Heart right ventricle (tissue), 16 donors: ENCODE measurements at regions not wholly inside any gene's neighbourhood (a gene's known extent, or its start where the extent isn't known, plus 50 kb on each side); places are given as distances from the start of the nearest gene placed in this dataset.

ENCODE experiments used
- ATAC-seq, 8 donors: fragments of 200-7000 bp; cut with Tn5 transposase; one replicate each; pipeline ENCODE4 v1.9.1; 2020; ENCODE audit warnings: mild to moderate bottlenecking in 8 of 8, moderate library complexity in 8 of 8, moderate number of reproducible peaks in 1 of 8
- DNase-seq, 2 donors: peaks; one replicate each; pipeline ENCODE4 v3.0.0-alpha.2; 2020
- H3K27ac ChIP-seq, 10 donors: fragments of 200-600 bp; sonication (generic) in 2 of 10; one replicate each; pipeline versions ENCODE4 v1.5.0 to v1.8.0; 2020 to 2022; ENCODE audit warnings: mild to moderate bottlenecking in 3 of 10
- H3K27me3 ChIP-seq, 7 donors: fragments of 200-600 bp; one replicate each; pipeline ENCODE4 v1.8.0; 2021 to 2022; ENCODE audit warnings: mild to moderate bottlenecking in 2 of 7
- H3K36me3 ChIP-seq, 9 donors: fragments of 200-600 bp; sonication (generic) in 1 of 9; one replicate each; pipeline versions ENCODE4 v1.5.0 to v1.8.0; 2020 to 2022; ENCODE audit warnings: mild to moderate bottlenecking in 2 of 9
- H3K4me1 ChIP-seq, 9 donors: fragments of 200-600 bp; sonication (generic) in 1 of 9; one replicate each; pipeline versions ENCODE4 v1.5.0 to v1.8.0; 2020 to 2022; ENCODE audit warnings: mild to moderate bottlenecking in 4 of 9
- H3K4me3 ChIP-seq, 10 donors: fragments of 200-600 bp; sonication (generic) in 2 of 10; one replicate each; pipeline versions ENCODE4 v1.5.0 to v1.8.0; 2020 to 2022; ENCODE audit warnings: mild to moderate bottlenecking in 7 of 10, moderate library complexity in 2 of 10
- H3K9me3 ChIP-seq, 11 donors: fragments of 200-600 bp in 10 of 11; sonication (generic) in 2 of 11; one replicate each; pipeline versions ENCODE4 v1.5.0 to v1.8.0; 2013 to 2022; ENCODE audit warnings: mild to moderate bottlenecking in 2 of 11, control low read depth in 1 of 11, moderate library complexity in 1 of 11
- WGBS, 2 donors: extraction: QIAGEN DNeasy Blood & Tissue Kit; methylation state at CpG; one replicate each; pipeline ENCODE4 v1.1.7; 2013; ENCODE audit warnings: inconsistent platforms in 1 of 2; 5-methylcytosine and 5-hydroxymethylcytosine counted together
- intact Hi-C, 10 donors: fragments of 100-400 bp; cut with DNase I; formaldehyde crosslinking; loops; one replicate each; pipeline versions ENCODE4 v1.11.1 to v1.14.2; 2022
- TF ChIP-seq, protein P1 (sequence below), 9 donors: fragments of 200-600 bp; sonication (generic) in 2 of 9; IDR thresholded peaks; one replicate each; pipeline versions ENCODE4 v1.5.0 to v1.8.0; 2021 to 2022; ENCODE audit warnings: antibody characterized with exemption in 9 of 9, mild to moderate bottlenecking in 5 of 9, moderate library complexity in 1 of 9
- donor health status: Arrhythmogenic right ventricular cardiomyopathy.
- donor health status: ischemic (EF 13 %, LVEDD 7.1; RV severe dilation, severe dysfunction).
- donor health status: healthy with polysubstance abuse.
- donor health status: DM: no; HTN: yes; CAD: no.
- donor health status: DM: no; HTN: no; CAD: no.
- donor health status: ischemic (EF 25% LVEDD 6.9; RV normal size, moderate dysfunction).
- donor health status: ischemic (EF 25% LVEDD 5.7; RV mildly dilated, moderate dysfunction).
- donor health status: healthy.
- donor health status: DM: yes; HTN: yes; CAD: no.
- donor health status: Ischemic cardiomyopathy.
- donor health status: ischemic (EF 35%, LVEDD 5.7; RV mildly dilated, moderate dysfunction).
- donor health status: nonischemic (EF 11% LVEDD 7.7; RV severe dilation, severe dysfunction).
- donor health status: DM: yes; HTN: yes; CAD: no.
- donor health status: PGD.
- donor health status: ischemic (EF 29% LVEDD 5.4; RV normal size, mild dysfunction).
- donor health status: nonischemic (EF 23%, LVEDD 6.1; RV moderate dilation, normal function).

DNA sequence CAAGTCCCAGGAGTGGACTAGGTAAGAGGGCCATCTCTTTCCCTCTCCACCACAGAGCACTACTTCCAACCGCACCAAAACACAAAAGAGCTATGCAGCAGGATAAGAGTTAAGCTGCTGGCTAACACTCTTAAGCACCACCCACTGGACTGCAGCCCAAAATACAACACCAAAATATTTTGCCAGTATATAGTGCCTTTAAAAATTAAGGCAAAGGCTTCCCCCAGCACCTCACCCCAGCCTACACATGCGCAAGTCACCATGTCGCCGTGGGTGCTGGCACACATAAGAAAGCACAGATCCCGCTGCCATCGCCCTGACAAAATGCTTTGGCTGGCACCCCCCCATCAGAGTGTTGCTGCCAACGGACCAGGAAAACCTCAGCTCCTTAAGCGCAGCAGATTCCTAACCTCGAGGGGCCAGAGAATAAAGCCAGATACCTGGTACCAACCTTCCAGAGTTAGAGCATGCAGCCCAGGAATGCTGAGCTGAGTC is 608.3 kb downstream of the PCDH17 start:
- Histone ChIP-seq H3K27ac (peak overlapping the region in 6 of 10 donors; percentile 8 to 62 (median 38)), H3K4me3 (peak overlapping the region in 6 of 10 donors; percentile 8 to 36 (median 22)), H3K36me3 (no peaks in the 10 kb centered on the region), H3K4me1 (peaks cover 0 to 11% (median 0%) of the 10 kb centered on the region in 9 donors), H3K27me3 (no peaks in the 10 kb centered on the region), H3K9me3 (peaks cover 0 to 23% (median 2%) of the 10 kb centered on the region in 11 donors)
- intact Hi-C loops = no loop called here
- ATAC-seq (peak; percentile 28 to 80 (median 68)), DNase-seq (peak in 1 of 2 donors; percentile 22)
- TF ChIP-seq, protein P1, sequence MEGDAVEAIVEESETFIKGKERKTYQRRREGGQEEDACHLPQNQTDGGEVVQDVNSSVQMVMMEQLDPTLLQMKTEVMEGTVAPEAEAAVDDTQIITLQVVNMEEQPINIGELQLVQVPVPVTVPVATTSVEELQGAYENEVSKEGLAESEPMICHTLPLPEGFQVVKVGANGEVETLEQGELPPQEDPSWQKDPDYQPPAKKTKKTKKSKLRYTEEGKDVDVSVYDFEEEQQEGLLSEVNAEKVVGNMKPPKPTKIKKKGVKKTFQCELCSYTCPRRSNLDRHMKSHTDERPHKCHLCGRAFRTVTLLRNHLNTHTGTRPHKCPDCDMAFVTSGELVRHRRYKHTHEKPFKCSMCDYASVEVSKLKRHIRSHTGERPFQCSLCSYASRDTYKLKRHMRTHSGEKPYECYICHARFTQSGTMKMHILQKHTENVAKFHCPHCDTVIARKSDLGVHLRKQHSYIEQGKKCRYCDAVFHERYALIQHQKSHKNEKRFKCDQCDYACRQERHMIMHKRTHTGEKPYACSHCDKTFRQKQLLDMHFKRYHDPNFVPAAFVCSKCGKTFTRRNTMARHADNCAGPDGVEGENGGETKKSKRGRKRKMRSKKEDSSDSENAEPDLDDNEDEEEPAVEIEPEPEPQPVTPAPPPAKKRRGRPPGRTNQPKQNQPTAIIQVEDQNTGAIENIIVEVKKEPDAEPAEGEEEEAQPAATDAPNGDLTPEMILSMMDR (IDR thresholded peaks at IDR 0.05) = peak in 1 of 9 donors; percentile 2
- WGBS, 2 donors = 65 to 67% methylated on average over 9 of the region's 9 CpGs

DNA sequence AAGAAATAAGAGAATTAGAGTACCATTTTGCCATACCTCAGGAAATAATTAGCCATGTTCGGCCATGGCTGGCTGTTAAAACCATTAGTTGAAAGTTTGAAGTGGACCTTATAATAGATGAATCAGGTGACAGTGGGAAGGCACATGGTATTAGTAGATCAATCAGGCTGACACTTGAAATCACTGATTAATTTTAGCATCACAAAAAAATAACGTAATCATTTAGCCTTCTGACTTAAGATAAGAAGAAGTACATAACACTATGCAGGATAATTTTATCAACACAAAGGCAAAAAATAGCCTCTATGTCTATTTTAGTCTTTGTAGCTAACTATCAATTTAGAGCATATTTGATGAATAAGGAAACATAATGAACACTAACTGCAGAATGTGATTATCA is 615.5 kb downstream of the PCDH17 start:
- peak in 6 of 8 donors; percentile 16 to 82 (median 72) for ATAC-seq
- Histone ChIP-seq H3K4me1 (peaks cover 0 to 4% (median 0%) of the 10 kb centered on the region in 9 donors), H3K27ac (peak overlapping the region in 3 of 10 donors; percentile 20 to 39 (median 21)), H3K36me3 (no peaks in the 10 kb centered on the region), H3K27me3 (no peaks in the 10 kb centered on the region), H3K9me3 (peaks cover 0 to 40% (median 2%) of the 10 kb centered on the region in 11 donors), H3K4me3 (no peak overlapping the region)
- TF ChIP-seq, protein P1 (IDR thresholded peaks at IDR 0.05) = no peak
- DNase-seq = no peak
- intact Hi-C loops = no loop called here
- WGBS, 2 donors = 35 to 39% methylated on average over 2 of the region's 2 CpGs

DNA sequence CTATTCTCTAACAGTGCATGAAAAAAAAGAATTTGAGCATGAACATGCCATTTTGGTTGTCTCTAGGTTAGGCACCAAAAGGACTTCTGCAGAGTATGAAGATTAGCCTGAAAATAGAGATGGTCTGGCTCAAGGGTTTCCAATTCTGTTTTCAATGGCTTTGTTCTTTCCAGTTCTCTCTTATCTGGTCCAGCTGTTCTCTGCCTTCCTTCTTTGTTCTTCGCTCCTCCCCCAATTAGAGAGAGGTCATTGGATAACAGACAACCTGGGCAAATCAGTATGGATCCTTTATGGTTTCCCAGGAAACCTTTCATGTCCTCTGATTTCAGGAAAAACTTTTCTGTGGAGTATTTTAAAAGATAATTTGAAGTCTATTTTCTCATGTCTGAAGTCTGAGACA is 623.4 kb downstream of the PCDH17 start:
- no peak for ATAC-seq
- TF ChIP-seq, protein P1 (IDR thresholded peaks at IDR 0.05) = no peak

DNA sequence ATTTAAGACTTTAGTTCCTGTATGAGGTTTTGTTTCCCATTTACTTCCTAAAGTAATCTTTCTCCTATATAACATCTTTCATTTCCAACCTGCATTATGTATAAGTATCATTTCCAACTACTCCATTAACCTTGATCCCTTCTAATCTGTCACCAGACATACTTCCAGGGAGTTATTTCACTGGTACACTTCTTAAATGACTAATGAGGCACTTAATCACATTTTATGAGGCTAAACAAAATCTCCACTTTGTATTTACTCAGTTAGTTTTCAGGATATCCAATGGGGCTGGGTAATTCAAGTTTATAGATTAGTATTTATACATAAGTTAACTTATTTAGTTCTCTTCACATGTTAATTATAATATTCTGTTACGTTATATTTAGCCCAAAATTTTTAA is 634.7 kb downstream of the PCDH17 start:
- 80 to 85% methylated on average over 1 of the region's 1 CpG for WGBS, 2 donors
- H3K4me3 ChIP-seq = no peak overlapping the region
- no peaks in the 10 kb centered on the region for H3K4me1 ChIP-seq
- intact Hi-C loops = no loop called here
- no peak overlapping the region for H3K27ac ChIP-seq
- TF ChIP-seq, protein P1 (IDR thresholded peaks at IDR 0.05) = no peak
- H3K27me3 ChIP-seq = no peaks in the 10 kb centered on the region
- ATAC-seq = no peak
- no peaks in the 10 kb centered on the region for H3K9me3 ChIP-seq
- DNase-seq = no peak
- H3K36me3 ChIP-seq = no peaks in the 10 kb centered on the region

More for the DNA sequence above, 623.4 kb downstream of the PCDH17 start:
- no peaks in the 10 kb centered on the region for H3K4me1 ChIP-seq
- H3K36me3 ChIP-seq = no peaks in the 10 kb centered on the region
- DNase-seq = no peak
- intact Hi-C loops = no loop called here
- WGBS, 2 donors = 71 to 92% methylated on average over 1 of the region's 1 CpG
- no peaks in the 10 kb centered on the region for H3K27me3 ChIP-seq
- no peak overlapping the region for H3K4me3 ChIP-seq
- H3K9me3 ChIP-seq = peaks cover 0 to 5% (median 0%) of the 10 kb centered on the region in 11 donors
- no peak overlapping the region for H3K27ac ChIP-seq
